Common myeloid progenitor, CD34-positive (primary cell): ENCODE measurements at regions not wholly inside any gene's neighbourhood (a gene's known extent, or its start where the extent isn't known, plus 50 kb on each side); places are given as distances from the start of the nearest gene placed in this dataset.

ENCODE experiments used
- CTCF ChIA-PET: fragments of 350-600 bp; sonication (Branson Sonifier 250); formaldehyde crosslinking; loops from one replicate; lab custom pipeline; 2021; ENCODE audit warnings: antibody characterized with exemption; lab: Charles Lee
- POLR2A ChIA-PET: fragments of 350-600 bp; sonication (Branson Sonifier 250); formaldehyde crosslinking; loops from one replicate; lab custom pipeline; 2021; ENCODE audit warnings: antibody characterized with exemption; lab: Charles Lee
- DNase-seq, 3 donors: peaks; one replicate each; pipeline versions ENCODE4 v3.0.0 to v3.0.0-alpha.2; 2013
- H3K27ac ChIP-seq, 2 experiments: 1 replicate in 1 of 2; 2 replicates in 1 of 2; pipeline ENCODE4 v1.7.0; 2013; ENCODE audit warnings: inconsistent platforms in 2 of 2, low read length in 2 of 2, mild to moderate bottlenecking in 2 of 2, low read depth in 1 of 2, moderate library complexity in 1 of 2; ENCODE audit not compliant: severe bottlenecking in 2 of 2, insufficient read depth in 1 of 2, poor library complexity in 1 of 2
- H3K27me3 ChIP-seq, 5 experiments: replicated peaks in 2 of 5; 1 replicate in 3 of 5; 2 replicates in 2 of 5; pipeline versions ENCODE4 v1.6.1 to v1.7.0; 2013; ENCODE audit warnings: low read length in 4 of 5, mild to moderate bottlenecking in 2 of 5, moderate library complexity in 2 of 5, inconsistent platforms in 1 of 5; ENCODE audit not compliant: insufficient read depth in 5 of 5, control insufficient read depth in 4 of 5
- H3K36me3 ChIP-seq, 4 experiments: 1 replicate in 2 of 4; 2 replicates in 2 of 4; pipeline versions ENCODE4 v1.6.1 to v1.7.0; 2013; ENCODE audit warnings: low read length in 3 of 4, control low read depth in 1 of 4, mild to moderate bottlenecking in 1 of 4; ENCODE audit not compliant: control insufficient read depth in 4 of 4, insufficient read depth in 4 of 4
- H3K4me1 ChIP-seq, 4 experiments: 1 replicate in 3 of 4; 2 replicates in 1 of 4; pipeline versions ENCODE4 v1.6.1 to v1.7.1; 2013; ENCODE audit warnings: low read length in 3 of 4, mild to moderate bottlenecking in 3 of 4, control low read depth in 1 of 4, inconsistent platforms in 1 of 4, moderate library complexity in 1 of 4; ENCODE audit not compliant: control insufficient read depth in 4 of 4, insufficient read depth in 4 of 4; ENCODE audit errors: control extremely low read depth in 1 of 4
- H3K4me3 ChIP-seq, 7 experiments: 1 replicate in 4 of 7; 2 replicates in 3 of 7; pipeline versions ENCODE4 v1.5.1 to v1.7.0; 2013; ENCODE audit warnings: mild to moderate bottlenecking in 7 of 7, low read length in 6 of 7, moderate library complexity in 6 of 7, inconsistent platforms in 2 of 7, low read depth in 2 of 7, control low read depth in 1 of 7; ENCODE audit not compliant: insufficient read depth in 4 of 7, control insufficient read depth in 1 of 7; ENCODE audit errors: extremely low read depth in 1 of 7
- H3K9me3 ChIP-seq, 5 experiments: 1 replicate in 4 of 5; 2 replicates in 1 of 5; pipeline versions ENCODE4 v1.6.1 to v1.7.1; 2013; ENCODE audit warnings: low read length in 4 of 5, mild to moderate bottlenecking in 2 of 5, inconsistent platforms in 1 of 5, low read depth in 1 of 5, moderate library complexity in 1 of 5; ENCODE audit not compliant: control insufficient read depth in 4 of 5, insufficient read depth in 2 of 5; ENCODE audit errors: control extremely low read depth in 1 of 5
- WGBS: methylation state at CpG from one replicate; pipeline ENCODE4 v1.1.5; 2013; ENCODE audit not compliant: insufficient coverage; 5-methylcytosine and 5-hydroxymethylcytosine counted together

- no peak for DNase-seq
- POLR2A ChIA-PET: no interaction called here
- Histone ChIP-seq H3K4me3 (no peak overlapping the region), H3K27ac (no peak overlapping the region), H3K9me3 (no peaks in the 10 kb centered on the region), H3K4me1 (no peaks in the 10 kb centered on the region), H3K27me3 (peaks cover 0 to 16% (median 0%) of the 10 kb centered on the region in 5 experiments), H3K36me3 (no peaks in the 10 kb centered on the region)
- CTCF ChIA-PET: interaction anchor here (1.2 kb wide), 1 partner anchor 13 kb away, joined by 3 read pairs; no protein-coding TSS in a partner anchor
- WGBS: 85% methylated on average over 6 of the region's 7 CpGs
Observed at GRCh38 chr9:119945686-119946085, 576.5 kb upstream of the BRINP1 start.

- H3K27ac ChIP-seq: no peak overlapping the region
- no peak overlapping the region for H3K4me3 ChIP-seq
- 100% methylated on average over 1 of the region's 1 CpG for WGBS
- no peaks in the 10 kb centered on the region for H3K36me3 ChIP-seq
- peaks cover 0 to 2% (median 0%) of the 10 kb centered on the region in 5 experiments for H3K27me3 ChIP-seq
- ChIA-PET POLR2A (no interaction called here), CTCF (no interaction called here)
- no peaks in the 10 kb centered on the region for H3K4me1 ChIP-seq
- DNase-seq: no peak
- H3K9me3 ChIP-seq: no peaks in the 10 kb centered on the region
Observed at GRCh38 chr9:119941091-119941490, 571.9 kb upstream of the BRINP1 start.

GRCh38 chr9:119938871-119939270, 569.6 kb upstream of the BRINP1 start:
- no peaks in the 10 kb centered on the region for H3K36me3 ChIP-seq
- WGBS: 64% methylated on average over 1 of the region's 2 CpGs
- H3K9me3 ChIP-seq: no peaks in the 10 kb centered on the region
- ChIA-PET CTCF (interaction anchor here (1.1 kb wide), 1 partner anchor 26 kb away, joined by 4 read pairs; no protein-coding TSS in a partner anchor), POLR2A (interaction anchor here (0.7 kb wide), 1 partner anchor 14 kb away, joined by 3 read pairs; no protein-coding TSS in a partner anchor)
- H3K4me1 ChIP-seq: no peaks in the 10 kb centered on the region
- peaks cover 0 to 2% (median 0%) of the 10 kb centered on the region in 5 experiments for H3K27me3 ChIP-seq
- H3K27ac ChIP-seq: no peak overlapping the region
- H3K4me3 ChIP-seq: no peak overlapping the region
- no peak for DNase-seq

GRCh38 chr9:119934497-119934896, 565.3 kb upstream of the BRINP1 start:
- Histone ChIP-seq H3K27me3 (peaks cover 0 to 2% (median 0%) of the 10 kb centered on the region in 5 experiments), H3K4me1 (no peaks in the 10 kb centered on the region), H3K9me3 (no peaks in the 10 kb centered on the region), H3K36me3 (no peaks in the 10 kb centered on the region), H3K4me3 (no peak overlapping the region), H3K27ac (no peak overlapping the region)
- WGBS: 69% methylated on average over 3 of the region's 4 CpGs
- POLR2A ChIA-PET: no interaction called here
- DNase-seq: no peak
- CTCF ChIA-PET: no interaction called here

GRCh38 chr9:119933191-119933590, 564.0 kb upstream of the BRINP1 start:
- POLR2A ChIA-PET: no interaction called here
- 100% methylated on average over 5 of the region's 5 CpGs for WGBS
- Histone ChIP-seq H3K36me3 (no peaks in the 10 kb centered on the region), H3K4me3 (no peak overlapping the region), H3K9me3 (no peaks in the 10 kb centered on the region), H3K4me1 (no peaks in the 10 kb centered on the region), H3K27me3 (no peaks in the 10 kb centered on the region), H3K27ac (no peak overlapping the region)
- CTCF ChIA-PET: interaction anchor here (1.4 to 1.6 kb wide), 2 partner anchors 9 to 13 kb away, joined by 3 to 4 read pairs; no protein-coding TSS in a partner anchor
- DNase-seq: no peak

- DNase-seq: no peak
- Histone ChIP-seq H3K4me1 (no peaks in the 10 kb centered on the region), H3K36me3 (no peaks in the 10 kb centered on the region), H3K27ac (no peak overlapping the region), H3K4me3 (no peak overlapping the region), H3K27me3 (no peaks in the 10 kb centered on the region), H3K9me3 (peaks cover 0 to 7% (median 0%) of the 10 kb centered on the region in 5 experiments)
- ChIA-PET POLR2A (interaction anchor here (0.6 kb wide), 1 partner anchor 14 kb away, joined by 3 read pairs; no protein-coding TSS in a partner anchor), CTCF (interaction anchor here (1.4 kb wide), 1 partner anchor 9 kb away, joined by 4 read pairs; no protein-coding TSS in a partner anchor)
- WGBS: 80% methylated on average over 3 of the region's 4 CpGs
Observed at GRCh38 chr9:119924736-119925135, 555.5 kb upstream of the BRINP1 start.

- ChIA-PET CTCF (interaction anchor here (0.7 kb wide), 1 partner anchor 53 kb away, joined by 3 read pairs; no protein-coding TSS in a partner anchor), POLR2A (no interaction called here)
- Histone ChIP-seq H3K27ac (no peak overlapping the region), H3K27me3 (no peaks in the 10 kb centered on the region), H3K4me1 (no peaks in the 10 kb centered on the region), H3K9me3 (peaks cover 0 to 7% (median 0%) of the 10 kb centered on the region in 5 experiments), H3K36me3 (no peaks in the 10 kb centered on the region), H3K4me3 (no peak overlapping the region)
- WGBS: 95% methylated on average over 4 of the region's 5 CpGs
- no peak for DNase-seq
Observed at GRCh38 chr9:119917175-119917574, 547.9 kb upstream of the BRINP1 start.
